ENCODE measurements at regions not wholly inside any gene's neighbourhood (a gene's known extent, or its start where the extent isn't known, plus 50 kb on each side); places are given as distances from the start of the nearest gene placed in this dataset.

DNA sequence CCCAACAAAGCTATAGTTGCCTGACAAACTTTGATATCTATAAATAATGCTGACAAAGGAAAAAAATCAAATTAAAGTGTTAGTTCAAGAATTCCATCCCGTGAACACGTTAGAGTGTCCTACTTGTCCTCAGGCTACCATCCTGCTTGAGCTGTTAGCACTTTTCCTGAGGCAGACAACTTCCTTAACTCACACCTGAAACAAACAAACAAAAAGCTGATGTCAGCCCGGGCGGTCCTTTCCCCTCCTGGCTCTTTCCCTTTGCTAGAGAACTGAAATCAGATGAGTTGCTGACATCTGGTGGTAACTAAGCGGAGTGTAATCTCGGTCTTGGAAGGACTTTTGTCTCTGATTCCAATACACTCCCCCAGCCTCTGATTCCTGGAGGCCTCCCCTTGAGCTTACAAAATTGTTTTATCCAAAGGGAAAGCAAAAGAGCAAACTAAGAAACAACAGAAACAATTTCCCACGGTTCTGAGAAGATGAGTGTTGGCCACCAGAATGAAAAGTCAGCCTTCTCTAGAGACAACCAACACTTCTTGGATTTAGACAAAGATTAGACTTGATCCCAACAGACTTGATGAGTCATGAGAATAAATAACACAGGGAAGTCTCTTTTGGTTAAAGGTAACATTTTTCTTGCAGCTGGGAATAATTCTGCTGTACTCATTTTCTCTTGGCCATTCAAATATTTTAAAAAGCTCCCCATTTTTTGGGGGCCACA, 135.4 kb downstream of the PROX1 start:
- WGBS (ENCODE audit: extremely low coverage, insufficient read length, low lambda C conversion rate), result no CpG with 5 or more reads among the region's 7 CpGs
- no peak overlapping the region for H3T11ph ChIP-seq (ENCODE audit: low read length)
- H3K36me3 Mint-ChIP-seq (ENCODE audit: insufficient read depth in 1 of 3, low read depth in 3 of 3), result peaks cover 0 to 4% (median 3%) of the 10 kb centered on the region in 3 experiments; a peak in 4 of 7 replicates
- H3K4me2 ChIP-seq (ENCODE audit: insufficient read depth, insufficient read length, low read length), result no peak overlapping the region
- H3K4me1 Mint-ChIP-seq, result peaks cover 16 to 19% of the 10 kb centered on the region in 2 experiments
- no peak overlapping the region for H4K5ac ChIP-seq (ENCODE audit: insufficient read length, low read depth, low read length)
- H2BK20ac ChIP-seq (ENCODE audit: low read depth, low read length, poor library complexity, severe bottlenecking), result no peak overlapping the region
- no peak overlapping the region for H3K23ac ChIP-seq (ENCODE audit: insufficient read length, low read depth, low read length)
- no peaks in the 10 kb centered on the region for H3K27me3 ChIP-seq (ENCODE audit: insufficient read depth, low read length)
- no peak overlapping the region for H2BK12ac ChIP-seq (ENCODE audit: insufficient read length, low read depth, low read length)
- no peak overlapping the region for H3K4me3 Mint-ChIP-seq
- H3K4me1 ChIP-seq (ENCODE audit: insufficient read depth, low read length), result no peaks in the 10 kb centered on the region
- peaks cover 2% of the 10 kb centered on the region for H3K9me3 ChIP-seq (ENCODE audit: control insufficient read depth, low read depth, low read length)
- no peak overlapping the region for H3K9ac ChIP-seq (ENCODE audit: extremely low read depth, insufficient read length, low read length)
- H3K4ac ChIP-seq (ENCODE audit: low read depth, low read length), result no peak overlapping the region
- H3K56ac ChIP-seq (ENCODE audit: insufficient read length, low read depth, low read length), result no peak overlapping the region
- H3K79me1 ChIP-seq (ENCODE audit: insufficient read depth, low read depth, low read length, poor library complexity, severe bottlenecking), result no peaks in the 10 kb centered on the region
- H3K27me3 Mint-ChIP-seq (ENCODE audit: low read depth), result peaks cover 7% of the 10 kb centered on the region; the same call in 1 of the 2 replicates
- no peak overlapping the region for H2BK15ac ChIP-seq (ENCODE audit: low read depth, low read length)
- H2BK120ac ChIP-seq (ENCODE audit: low read depth, low read length, poor library complexity, severe bottlenecking), result no peak overlapping the region
- no peak overlapping the region for H2AFZ ChIP-seq (ENCODE audit: low read length)
- H3K79me2 ChIP-seq (ENCODE audit: insufficient read depth, low read length), result no peaks in the 10 kb centered on the region
- H4K20me1 ChIP-seq (ENCODE audit: control insufficient read depth, insufficient read depth, insufficient read length), result no peaks in the 10 kb centered on the region
- H2BK5ac ChIP-seq (ENCODE audit: insufficient read length, low read length), result no peak overlapping the region
- no peaks in the 10 kb centered on the region for H3K23me2 ChIP-seq (ENCODE audit: insufficient read length, low read depth, low read length, poor library complexity, severe bottlenecking)
- no peak overlapping the region for H3K14ac ChIP-seq (ENCODE audit: insufficient read depth, low read length)
- TF ChIP-seq CTCF (conservative IDR thresholded peaks at IDR 0.05), result peak; percentile 86
- H4K8ac ChIP-seq (replicated peaks; ENCODE audit: insufficient read length, low read depth, low read length), result no peak overlapping the region
- H3K27ac ChIP-seq (ENCODE audit: insufficient read length, low read depth, low read length), result no peak overlapping the region
- no peak overlapping the region for H3K18ac ChIP-seq (ENCODE audit: insufficient read length, low read depth, low read length)
- H3K27ac Mint-ChIP-seq, result no peak overlapping the region
- no peak overlapping the region for H4K91ac ChIP-seq (ENCODE audit: insufficient read length, low read depth, low read length)
- DNase-seq, result peak; percentile 88
- H3K9me3 Mint-ChIP-seq, result peaks cover 4 to 5% of the 10 kb centered on the region in 2 experiments
- H2AK5ac ChIP-seq (ENCODE audit: insufficient read length, low read length), result no peak overlapping the region

All from H9 (cell line).